ENCODE measurements at regions not wholly inside any gene's neighbourhood (a gene's known extent, or its start where the extent isn't known, plus 50 kb on each side); places are given as distances from the start of the nearest gene placed in this dataset.
A peak's percentile ranks its signal among the peaks of the same experiment; 100 is the strongest.
"Not testable (repeated sequence)": the region's sequence is repeated elsewhere in the genome, so short reads cannot be mapped to it uniquely, and the experiment has no call there.

DNA sequence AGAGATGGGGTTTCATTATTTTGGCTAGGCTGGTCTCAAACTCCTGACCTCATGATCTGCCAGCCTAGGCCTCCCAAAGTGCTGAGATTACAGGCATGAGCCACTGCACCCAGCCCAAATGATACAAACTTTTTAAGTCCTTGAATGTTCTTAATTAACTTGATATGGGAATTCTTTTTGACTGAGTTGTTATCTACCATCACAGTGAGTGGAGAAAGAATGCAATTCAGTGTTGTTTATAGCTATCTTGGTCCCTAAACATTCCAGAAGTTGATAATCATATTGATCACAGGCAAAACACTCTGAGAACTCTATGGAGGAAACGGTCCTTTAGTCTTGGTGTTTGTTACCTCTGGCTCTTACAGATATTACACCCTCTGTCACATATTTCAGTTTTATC lies 1072.5 kb downstream of the SUCLG1 start:
- no peak for ATAC-seq

DNA sequence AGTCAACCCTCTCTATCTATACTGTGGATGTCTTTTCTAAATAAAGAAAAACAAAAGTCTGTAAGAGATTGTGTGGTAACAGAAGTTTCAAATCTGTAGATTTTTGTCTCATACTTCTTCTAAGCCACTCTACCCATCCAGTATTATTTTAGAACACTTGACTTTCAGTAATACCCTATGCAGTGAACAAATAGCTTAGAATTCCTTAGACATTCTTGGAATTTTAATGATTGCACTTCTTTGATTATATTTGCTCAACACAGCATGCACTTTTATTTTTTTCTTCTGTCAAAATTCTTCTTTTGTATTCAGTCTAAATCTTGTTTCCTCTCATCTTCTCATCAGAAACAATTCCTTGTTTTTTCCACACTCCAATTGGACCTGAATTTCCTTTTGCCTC lies 1080.2 kb downstream of the SUCLG1 start:
- ATAC-seq (no peak), DNase-seq (no peak)

More for the DNA sequence above, 1072.5 kb downstream of the SUCLG1 start:
- no peak for DNase-seq

DNA sequence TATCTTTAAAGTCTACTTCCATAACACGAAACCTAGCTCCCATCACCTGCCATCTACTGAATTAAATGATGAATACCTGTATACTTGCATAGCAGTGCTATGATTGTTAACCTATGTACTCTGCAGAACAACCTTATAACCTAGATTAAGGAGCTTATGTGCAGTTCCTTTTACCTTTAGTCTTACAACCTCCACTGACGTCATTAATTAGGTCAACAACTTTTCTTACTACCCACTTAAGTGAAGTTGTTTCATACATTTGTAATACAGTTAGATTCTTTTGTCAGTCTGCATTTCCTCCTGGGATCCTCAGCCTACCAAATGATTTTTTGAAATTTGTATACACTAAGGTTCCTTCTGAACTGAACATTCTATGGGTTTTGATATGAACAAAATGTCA lies 1082.3 kb downstream of the SUCLG1 start:
- DNase-seq (no peak), ATAC-seq (no peak)

DNA sequence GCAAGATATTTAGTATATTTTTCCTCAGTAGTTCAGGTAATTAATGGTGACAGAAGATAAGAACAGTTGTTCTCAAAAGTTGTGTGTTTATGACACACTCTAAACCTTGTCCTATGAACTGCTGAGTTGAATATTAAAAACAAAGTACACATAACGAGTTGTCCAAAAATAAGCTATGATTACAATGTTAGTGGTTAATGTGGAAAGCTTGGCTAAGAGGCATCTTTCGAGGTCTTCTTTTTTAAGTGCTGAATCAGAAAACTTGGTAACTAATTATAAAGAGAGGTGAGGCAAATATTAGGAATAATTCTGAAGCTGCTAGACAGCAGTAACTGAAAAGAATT lies 1088.7 kb downstream of the SUCLG1 start:
- no peak for ATAC-seq
- no peak for DNase-seq

DNA sequence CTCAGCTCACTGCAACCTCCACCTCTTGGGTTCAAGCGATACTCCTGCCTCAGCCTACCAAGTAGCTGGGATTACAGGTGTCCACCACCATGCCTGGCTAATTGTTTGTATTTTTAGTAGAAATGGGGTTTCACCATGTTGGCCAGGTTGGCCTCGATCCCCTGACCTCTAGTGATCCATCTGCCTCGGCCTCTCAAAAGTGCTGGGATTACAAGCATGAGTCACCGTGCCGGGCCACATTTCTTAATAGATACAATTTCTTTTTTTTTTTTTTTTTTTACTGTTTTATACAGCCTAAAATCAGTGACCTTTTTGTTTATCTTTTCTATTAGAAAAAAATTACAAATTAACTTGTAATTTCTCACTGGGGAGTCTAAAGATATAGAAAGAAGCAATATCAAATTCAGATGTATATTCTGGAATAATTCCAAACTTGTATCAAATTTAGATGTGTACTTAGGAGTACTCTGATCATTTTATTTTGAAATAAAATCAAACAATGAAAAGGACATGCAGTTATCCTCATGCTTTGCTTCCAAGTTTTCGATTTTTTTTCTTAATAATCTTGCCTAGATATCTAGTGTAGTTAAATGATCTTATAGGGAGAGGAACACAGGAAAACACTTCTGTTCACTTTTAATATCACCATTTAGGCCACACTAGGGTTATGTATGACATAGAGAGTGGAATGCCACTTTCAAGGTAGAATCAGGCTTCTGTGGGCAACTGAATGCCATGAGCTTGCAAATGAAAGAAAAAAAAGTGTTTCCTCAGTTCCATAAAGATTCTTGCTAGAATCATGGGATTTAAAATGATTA lies 1089.3 kb downstream of the SUCLG1 start:
- no peak for DNase-seq
- ATAC-seq: no peak

DNA sequence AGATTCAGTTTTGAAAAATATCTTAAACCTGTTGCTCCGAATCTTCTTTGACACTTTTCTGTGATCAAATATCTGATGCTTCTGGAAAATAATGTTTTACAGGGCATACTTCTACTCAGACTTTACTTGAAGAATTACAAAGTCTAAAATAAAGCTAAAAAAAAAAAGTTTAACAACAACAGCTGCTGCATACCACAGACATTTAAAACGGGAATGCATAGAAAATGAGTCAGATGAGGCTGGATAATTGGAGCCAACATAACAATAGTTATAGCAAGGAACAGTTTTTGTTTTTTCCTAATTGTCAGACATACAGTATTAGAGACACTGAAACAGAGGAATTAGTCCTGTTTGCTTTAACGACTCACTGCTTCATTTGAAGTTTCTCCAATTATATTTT lies 1090.2 kb downstream of the SUCLG1 start:
- no peak for DNase-seq
- no peak for ATAC-seq

DNA sequence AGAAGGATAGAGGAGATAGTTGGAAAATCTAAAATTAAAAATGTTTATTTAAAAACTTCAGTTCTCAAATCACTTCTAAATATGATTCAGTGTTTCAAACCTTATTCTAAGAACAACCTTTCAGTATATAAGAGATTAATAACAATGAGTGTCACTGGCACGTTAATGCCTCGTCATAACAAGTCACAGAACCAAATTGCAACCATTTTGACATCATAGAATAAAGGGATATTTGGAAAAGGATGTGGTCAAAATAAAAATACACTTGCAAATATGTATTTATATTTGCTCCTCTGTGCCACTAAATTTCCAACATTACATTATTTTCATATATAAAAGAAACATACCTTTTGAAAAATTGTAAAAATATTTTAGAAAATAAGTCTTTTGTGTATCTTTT lies 1090.6 kb downstream of the SUCLG1 start:
- ATAC-seq (no peak), DNase-seq (no peak)

DNA sequence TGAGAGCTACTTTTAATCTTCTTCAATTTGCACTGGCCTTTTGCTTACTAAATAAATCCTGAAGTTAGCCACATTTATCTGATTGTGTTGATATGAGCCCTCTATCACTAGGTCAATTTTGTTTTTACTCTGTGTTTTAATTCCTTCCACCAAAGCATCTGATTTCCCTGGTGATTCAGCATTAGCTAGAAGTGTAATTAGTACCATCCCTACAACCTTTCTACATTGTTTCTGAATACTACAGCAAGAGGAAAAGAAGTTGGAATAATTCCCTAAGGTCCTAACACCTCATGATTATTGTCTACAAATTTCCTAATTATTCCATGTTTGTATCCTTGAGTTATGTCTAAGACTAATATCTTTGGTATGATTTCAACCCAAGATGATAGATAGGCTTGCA lies 1093.6 kb downstream of the SUCLG1 start:
- ATAC-seq (no peak), DNase-seq (no peak)

DNA sequence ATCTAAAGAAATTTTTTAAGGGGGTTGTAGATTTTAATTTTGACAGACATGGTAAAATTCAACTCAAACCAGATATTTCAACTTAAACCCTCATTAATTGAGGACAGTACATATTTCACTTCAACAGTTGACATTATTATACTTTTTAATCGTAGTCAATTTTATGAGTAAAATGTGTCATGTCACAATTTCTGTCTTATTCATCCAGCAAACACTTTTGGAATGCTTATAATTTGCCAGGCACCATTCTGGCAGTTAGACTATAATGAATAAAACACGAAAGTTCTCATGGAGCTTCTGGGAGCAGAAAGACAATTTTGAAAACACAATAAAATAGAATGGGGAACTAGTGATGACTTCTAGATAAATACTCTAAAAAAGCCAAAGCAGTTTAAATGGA lies 1094.8 kb downstream of the SUCLG1 start:
- DNase-seq: no peak
- ATAC-seq: no peak

DNA sequence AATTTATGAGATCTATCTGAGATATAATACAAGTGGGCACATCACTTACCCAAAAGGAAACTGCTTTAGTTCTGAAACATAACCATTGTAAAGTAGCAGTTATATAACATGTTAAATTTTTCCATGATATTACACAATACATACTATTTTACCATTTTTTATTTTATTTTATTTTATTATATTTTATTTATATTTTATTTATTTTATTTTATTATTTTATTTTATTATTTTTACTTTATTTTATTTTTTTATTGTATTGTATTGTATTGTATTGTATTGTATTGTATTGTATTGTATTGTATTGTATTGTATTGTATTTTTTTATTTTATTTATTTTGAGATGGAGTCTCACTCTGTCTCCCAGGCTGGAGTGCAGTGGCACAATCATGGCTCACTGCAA lies 1095.9 kb downstream of the SUCLG1 start:
- ATAC-seq, DNase-seq: not testable (repeated sequence)

DNA sequence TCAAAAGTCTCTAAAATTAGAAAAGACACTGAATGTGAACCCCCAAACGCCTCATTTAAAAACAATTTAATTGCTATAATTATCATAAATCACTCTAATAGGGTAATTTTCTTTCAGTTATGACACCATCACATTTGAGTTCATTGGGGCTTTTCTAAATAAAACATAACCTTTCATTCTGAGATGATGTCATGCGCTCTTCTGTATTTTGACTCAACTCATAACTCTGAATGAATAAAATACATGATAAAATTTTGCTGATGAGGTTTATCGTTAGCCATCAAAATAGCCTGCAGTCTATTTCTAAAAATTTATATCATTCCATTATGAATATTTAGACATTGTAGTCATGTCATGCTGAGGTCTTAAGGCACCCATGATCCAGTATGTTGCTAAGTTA lies 1099.7 kb downstream of the SUCLG1 start:
- ATAC-seq: no peak
- DNase-seq: no peak

DNA sequence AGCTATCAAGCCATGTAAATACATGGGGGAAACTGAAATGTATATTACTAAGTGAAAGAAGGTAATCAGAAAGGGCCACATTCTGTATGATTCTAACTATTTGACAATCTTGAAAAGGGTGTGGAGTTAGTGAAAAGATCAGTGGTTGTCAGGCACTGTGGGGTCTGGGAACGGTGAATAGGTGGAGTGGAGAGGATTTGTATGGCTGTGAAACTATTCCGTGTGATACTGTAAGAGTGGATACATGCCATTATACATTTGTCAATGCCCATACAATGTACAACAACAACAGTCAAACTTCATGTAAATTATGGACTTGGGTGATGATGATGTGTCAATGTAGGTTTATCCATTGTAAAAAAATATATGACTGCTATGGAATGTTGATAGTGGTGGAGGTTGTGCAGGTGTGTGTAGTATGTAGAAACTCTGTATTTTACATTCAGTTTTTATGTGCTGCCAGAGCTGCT lies 1116.2 kb downstream of the SUCLG1 start:
- ATAC-seq (peak; percentile 63), DNase-seq (no peak)

DNA sequence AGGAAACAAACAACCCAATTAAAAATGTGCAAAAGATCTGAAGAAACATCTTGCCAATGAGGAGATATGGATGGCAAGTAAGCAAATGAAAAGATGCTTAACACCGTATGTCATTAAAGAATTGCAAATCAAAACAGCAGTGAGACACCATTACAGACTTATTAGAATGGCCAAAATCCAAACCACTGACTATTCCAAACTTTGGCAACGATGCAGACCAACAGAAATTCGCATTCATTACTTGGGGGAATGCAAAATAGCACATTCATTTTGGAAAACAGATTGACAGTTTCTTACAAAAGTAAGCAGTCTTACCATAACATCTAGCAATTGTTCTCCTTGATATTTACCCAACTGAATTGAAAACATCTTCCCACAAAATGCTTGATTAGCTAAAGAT lies 1118.7 kb downstream of the SUCLG1 start:
- DNase-seq: no peak

DNA sequence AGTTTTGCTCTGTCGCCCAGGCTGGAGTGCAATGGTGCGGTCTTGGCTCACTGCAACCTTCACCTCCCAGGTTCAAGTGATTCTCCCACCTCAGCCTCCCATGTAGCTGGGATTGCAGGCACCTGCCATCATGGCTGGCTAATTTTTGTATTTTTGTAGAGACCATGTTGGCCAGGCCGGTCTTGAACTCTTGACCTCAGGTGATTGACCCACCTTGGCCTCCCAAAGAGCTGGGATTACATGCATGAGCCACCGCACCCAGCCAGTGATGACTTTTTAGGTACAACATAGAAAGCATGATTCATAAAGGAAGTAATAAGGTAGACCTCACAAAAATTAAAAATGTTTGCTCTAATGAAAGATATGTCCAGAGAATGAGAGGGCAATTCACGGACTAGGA lies 1119.1 kb downstream of the SUCLG1 start:
- not testable (repeated sequence) for DNase-seq

More for the DNA sequence above, 1118.7 kb downstream of the SUCLG1 start:
- ATAC-seq: no peak

DNA sequence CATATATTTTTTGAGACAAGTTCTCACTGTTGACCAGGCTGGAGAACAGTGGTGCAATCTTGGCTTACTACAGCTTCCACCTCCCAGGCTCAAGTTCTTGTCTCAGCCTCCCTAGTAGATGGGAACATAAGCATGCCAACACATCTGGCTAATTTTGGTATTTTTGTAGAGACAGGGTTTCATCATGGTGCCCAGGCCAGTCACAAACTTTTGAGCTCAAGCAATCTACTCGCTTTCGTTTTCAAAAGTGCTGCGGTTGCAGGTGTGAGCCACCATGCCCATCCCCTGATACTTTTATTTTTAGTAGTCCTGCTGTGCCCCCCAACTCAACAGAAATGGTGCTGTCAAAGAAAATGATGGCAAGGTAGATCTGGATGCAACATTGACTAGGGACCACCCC lies 1127.3 kb downstream of the SUCLG1 start:
- ATAC-seq: no peak
- DNase-seq: no peak

More for the DNA sequence above, 1119.1 kb downstream of the SUCLG1 start:
- not testable (repeated sequence) for ATAC-seq

DNA sequence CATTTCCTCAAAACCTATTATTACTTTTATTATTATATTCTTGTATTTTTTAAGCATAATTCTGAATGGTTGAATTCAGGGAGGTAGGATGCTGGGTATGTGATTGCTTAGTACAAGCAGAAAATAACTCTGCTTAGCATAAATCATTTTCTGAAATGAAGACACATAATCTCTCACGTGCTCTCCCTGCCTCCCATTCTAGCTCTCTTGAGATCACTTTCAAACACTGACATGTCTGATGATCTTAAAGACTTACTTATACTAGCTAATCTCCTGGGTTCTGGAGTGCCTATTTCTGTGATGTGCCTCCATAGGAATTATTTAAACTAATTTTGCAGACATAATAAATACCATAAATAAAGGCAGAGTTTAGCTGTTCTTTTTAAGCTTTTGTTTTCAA lies 1136.0 kb downstream of the SUCLG1 start:
- ATAC-seq (no peak), DNase-seq (no peak)

DNA sequence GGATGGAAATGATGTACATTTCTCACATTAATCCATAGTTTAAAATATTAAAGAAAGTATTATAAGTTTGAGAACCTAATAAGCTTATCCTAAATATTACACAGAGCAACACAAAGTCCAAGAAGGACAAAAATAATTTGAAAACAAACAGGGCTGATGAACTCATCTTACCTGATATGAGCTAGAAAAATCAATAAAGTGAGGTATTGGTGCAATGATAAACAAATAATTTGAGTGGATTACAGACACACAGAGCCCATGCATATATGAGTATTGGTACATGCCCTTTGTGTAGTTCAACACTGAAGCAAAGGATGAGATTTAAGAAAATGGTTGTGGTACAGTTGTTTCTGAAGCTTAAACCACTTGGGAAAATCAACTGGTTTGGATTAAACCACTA lies 1139.0 kb downstream of the SUCLG1 start:
- DNase-seq (no peak), ATAC-seq (no peak)

DNA sequence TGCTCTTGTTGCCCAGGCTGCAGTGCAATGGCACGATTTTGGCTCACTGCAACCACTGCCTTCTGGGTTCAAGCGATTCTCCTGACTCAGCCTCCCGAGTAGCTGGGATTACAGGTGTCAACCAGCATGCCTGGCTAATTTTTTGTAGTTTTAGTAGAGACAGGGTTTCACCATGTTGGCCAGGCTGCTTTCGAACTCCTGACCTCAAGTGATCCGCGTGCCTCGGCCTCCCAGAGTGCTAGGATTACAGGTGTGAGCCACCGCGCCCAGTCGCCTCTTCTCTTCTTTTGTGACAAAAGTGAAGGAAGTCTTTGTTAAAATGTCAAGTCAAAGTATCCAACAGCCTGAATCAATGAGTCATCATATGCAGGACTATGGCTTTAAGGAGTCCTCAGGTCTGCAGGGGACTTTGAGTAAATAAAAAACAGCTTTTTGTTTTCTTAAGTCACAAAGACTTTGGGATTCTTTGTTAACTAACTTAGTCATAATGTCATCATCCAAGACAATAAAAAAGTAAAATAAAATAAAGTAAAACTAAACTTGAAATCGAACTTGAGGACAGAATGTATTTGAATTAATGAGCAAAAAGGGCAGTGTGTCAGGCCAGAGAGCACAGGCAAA lies 1153.2 kb downstream of the SUCLG1 start:
- ATAC-seq: no peak
- no peak for DNase-seq

DNA sequence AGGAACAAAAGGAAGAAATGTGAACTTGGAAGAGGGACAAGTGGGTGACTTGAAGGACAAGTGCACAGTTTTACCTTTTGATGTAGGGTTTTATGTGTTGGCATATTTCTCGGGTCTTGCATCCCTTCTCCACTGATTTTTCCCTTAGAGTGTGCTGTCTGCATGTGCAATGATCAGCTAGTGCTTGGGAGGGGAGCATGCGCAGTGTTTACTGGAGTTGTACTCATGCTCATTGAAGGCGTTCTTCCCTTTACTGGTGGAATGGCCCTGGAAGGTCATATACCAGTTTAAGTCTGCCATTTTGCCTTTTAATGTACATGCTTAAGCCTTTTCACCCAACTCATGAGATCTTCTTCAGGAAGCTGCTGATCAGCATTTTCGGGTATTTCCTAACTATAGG lies 1168.0 kb downstream of the SUCLG1 start:
- ATAC-seq (no peak), DNase-seq (no peak)

DNA sequence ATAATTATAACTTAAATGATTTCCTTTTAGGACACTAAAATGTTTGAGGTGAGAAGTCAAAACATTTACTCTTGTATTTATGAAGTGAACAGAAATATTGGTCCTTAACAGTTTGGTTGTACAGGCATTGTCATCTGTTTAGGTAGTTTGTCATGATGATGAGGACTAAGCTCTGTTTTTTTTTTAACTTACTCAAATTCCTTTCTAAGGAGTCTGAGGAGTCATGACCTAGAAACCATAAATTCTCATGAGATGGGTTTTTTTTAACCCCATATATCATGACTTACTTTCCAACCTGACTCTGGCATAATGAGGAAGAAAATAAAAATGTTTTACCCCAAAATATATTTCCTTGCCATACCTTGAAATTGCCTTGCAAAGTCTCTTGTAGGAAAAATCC lies 1176.2 kb downstream of the SUCLG1 start:
- no peak for DNase-seq
- no peak for ATAC-seq

DNA sequence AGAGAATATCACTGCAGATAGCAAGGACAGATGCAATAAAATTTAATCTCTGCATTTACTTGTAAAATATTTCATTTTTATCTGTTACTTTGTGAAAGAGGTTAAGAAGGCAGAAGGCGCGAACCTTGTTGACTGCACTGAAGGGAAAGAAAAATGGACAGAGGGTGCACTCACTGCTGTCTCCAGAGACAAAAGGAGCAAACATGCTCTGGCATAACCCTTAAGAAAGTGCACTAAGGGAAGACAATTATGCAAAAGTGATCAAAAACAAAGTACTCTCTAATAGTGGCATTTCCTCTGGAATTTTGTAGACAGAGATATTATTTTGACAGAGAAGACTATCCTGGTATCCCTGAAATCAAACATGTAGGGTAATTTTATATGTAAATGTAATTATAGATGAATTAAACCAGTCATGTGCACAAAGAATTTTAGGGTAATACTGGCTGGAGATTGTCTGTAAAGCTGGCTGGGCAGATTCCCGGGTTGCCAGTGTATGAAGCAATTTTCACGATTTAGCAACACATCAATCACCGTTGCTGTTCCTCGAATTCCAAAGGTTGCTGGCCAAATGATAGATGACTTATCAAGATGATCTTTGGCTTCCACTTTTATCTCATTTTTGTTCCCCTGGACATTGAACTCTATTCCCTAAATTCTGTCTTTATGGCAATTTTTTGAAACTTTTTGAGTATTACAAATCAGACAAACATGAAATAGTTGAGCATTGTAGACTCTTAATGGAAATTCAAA lies 1176.9 kb downstream of the SUCLG1 start:
- ATAC-seq (no peak), DNase-seq (no peak)

DNA sequence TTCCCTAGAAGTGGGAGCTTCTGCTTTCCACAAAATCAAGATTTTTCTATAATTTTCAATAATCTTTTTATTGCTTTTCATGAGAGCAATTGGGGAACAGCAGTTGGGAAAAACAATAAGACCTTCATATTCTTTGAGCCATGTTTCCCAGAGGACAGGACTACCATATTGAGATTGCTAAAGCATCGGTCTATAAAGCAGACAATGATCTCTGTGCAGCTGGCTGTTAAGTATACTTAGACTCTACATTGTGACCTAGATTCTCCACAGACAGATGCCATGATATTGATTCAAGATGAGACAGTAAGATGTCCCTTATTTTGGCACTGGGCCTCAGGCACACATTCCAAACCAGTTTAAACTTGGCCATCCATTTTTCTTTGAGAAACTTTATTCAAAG lies 1178.7 kb downstream of the SUCLG1 start:
- DNase-seq (no peak), ATAC-seq (no peak)

DNA sequence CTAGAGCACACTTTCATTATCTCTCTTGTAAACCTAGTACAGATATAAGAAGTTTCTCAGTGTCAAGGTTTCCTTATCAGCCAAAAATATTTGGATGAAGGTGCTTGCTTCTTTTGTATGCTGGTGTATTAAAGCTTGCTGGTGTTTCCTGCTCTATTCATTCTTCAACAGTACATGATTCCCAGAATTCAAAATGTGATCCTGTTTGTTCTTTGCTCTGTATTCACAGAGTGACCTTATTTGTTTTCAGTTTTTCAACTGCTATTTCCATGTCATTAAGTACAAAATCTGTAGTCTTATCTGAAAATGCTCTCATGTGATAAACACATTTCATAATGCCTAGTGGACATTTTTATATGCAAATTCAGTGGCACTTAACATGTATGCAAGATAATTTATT lies 1185.8 kb downstream of the SUCLG1 start:
- ATAC-seq (no peak), DNase-seq (no peak)

All from stimulated activated naive CD8-positive, alpha-beta T cell treated with anti-CD3 and anti-CD28 coated beads, Interleukin-15, Interleukin-2, amounts not matched to agents 100 U/mL and 50 U/mL, for 24 hours (primary cell).